Hepatocyte (in vitro differentiated cells): ENCODE measurements at regions not wholly inside any gene's neighbourhood (a gene's known extent, or its start where the extent isn't known, plus 50 kb on each side); places are given as distances from the start of the nearest gene placed in this dataset.

ENCODE experiments used
- DNase-seq: peaks from one replicate; pipeline ENCODE4 v3.0.0-alpha.2; 2016; ENCODE audit warnings: low spot score
- H2AFZ ChIP-seq: fragments of 200-600 bp; sonication (generic); 2 replicates; pipeline ENCODE4 v1.6.0; 2016; ENCODE audit warnings: antibody characterized with exemption, mild to moderate bottlenecking
- H3K27ac ChIP-seq: fragments of 200-600 bp; sonication (generic); 2 replicates; pipeline ENCODE4 v1.5.1; 2016; ENCODE audit warnings: mild to moderate bottlenecking
- H3K27me3 ChIP-seq: fragments of 200-600 bp; sonication (generic); 2 replicates; pipeline ENCODE4 v1.6.1; 2016
- H3K36me3 ChIP-seq: fragments of 200-600 bp; sonication (generic); replicated peaks from 2 replicates; pipeline ENCODE4 v1.5.1; 2016; ENCODE audit warnings: low read depth; ENCODE audit not compliant: insufficient read depth
- H3K4me1 ChIP-seq: fragments of 200-600 bp; sonication (generic); 2 replicates; pipeline ENCODE4 v1.5.1; 2016; ENCODE audit warnings: mild to moderate bottlenecking, moderate library complexity; ENCODE audit not compliant: insufficient read depth
- H3K4me2 ChIP-seq: fragments of 200-600 bp; sonication (generic); 2 replicates; pipeline ENCODE4 v1.6.0; 2016
- H3K4me3 ChIP-seq: fragments of 200-600 bp; sonication (generic); 2 replicates; pipeline ENCODE4 v1.5.1; 2016; ENCODE audit warnings: mild to moderate bottlenecking
- H3K79me2 ChIP-seq: fragments of 200-600 bp; sonication (generic); 2 replicates; pipeline ENCODE4 v1.6.0; 2017; ENCODE audit warnings: mild to moderate bottlenecking
- H3K9me2 ChIP-seq: fragments of 200-600 bp; sonication (generic); replicated peaks from 2 replicates; pipeline ENCODE4 v1.6.0; 2017; ENCODE audit warnings: mild to moderate bottlenecking; ENCODE audit not compliant: insufficient read depth
- H3K9me3 ChIP-seq: fragments of 200-600 bp; sonication (generic); 2 replicates; pipeline ENCODE4 v1.5.1; 2016; ENCODE audit warnings: low read depth, mild to moderate bottlenecking
- H4K20me1 ChIP-seq: fragments of 200-600 bp; sonication (generic); 2 replicates; pipeline ENCODE4 v1.6.0; 2016; ENCODE audit warnings: mild to moderate bottlenecking; ENCODE audit not compliant: insufficient read depth, poor library complexity, severe bottlenecking
- EZH2 ChIP-seq: fragments of 200-600 bp; sonication (generic); IDR thresholded peaks from 2 replicates; pipeline ENCODE4 v1.6.1; 2016; ENCODE audit warnings: antibody characterized with exemption, mild to moderate bottlenecking, borderline replicate concordance
- EZH2phosphoT487 ChIP-seq: fragments of 200-600 bp; sonication (generic); IDR thresholded peaks from one replicate; pipeline ENCODE4 v1.6.1; 2018; ENCODE audit warnings: antibody characterized with exemption, mild to moderate bottlenecking, low read depth, moderate library complexity; ENCODE audit not compliant: unreplicated experiment, severe bottlenecking
- WGBS: methylation state at CpG from one replicate; pipeline ENCODE4 v1.1.6; 2016; ENCODE audit warnings: low lambda C conversion rate; ENCODE audit errors: missing lambda C conversion rate; 5-methylcytosine and 5-hydroxymethylcytosine counted together
- TF ChIP-seq, protein P1 (sequence below): fragments of 200-600 bp; sonication (generic); IDR thresholded peaks from 2 replicates; pipeline ENCODE4 v1.5.1; 2016; ENCODE audit warnings: antibody characterized with exemption, mild to moderate bottlenecking; ENCODE audit not compliant: poor library complexity

DNA sequence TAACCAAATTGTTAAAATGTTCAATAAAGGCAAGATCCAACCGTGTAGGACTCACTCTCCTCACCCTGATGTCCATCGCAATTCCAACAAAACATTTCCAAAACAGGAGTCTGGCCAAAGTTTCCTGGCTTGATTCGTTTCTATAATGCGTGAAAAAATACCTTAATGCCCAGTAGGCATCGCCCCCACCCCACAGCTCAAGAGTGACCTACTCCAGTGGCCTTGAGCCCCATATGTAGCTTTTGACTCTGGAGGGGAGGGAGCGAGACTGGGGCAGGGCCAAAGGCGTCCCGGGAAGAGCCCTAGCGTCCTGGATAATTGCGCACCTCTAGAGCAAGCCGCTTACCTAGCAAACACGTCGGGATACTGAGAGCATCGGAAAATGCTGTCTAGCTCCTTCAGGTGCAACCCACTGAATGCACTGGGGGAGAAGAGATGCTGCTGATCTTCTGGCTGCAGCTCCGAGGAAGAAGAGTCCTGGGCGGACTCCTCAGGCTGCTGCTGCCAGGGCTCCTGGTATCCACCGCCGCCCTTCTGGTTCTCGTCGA, 55.6 kb upstream of the NKAP start:
- Histone ChIP-seq H3K36me3 (no peaks in the 10 kb centered on the region), H3K4me1 (no peaks in the 10 kb centered on the region), H3K4me2 (no peak overlapping the region), H3K9me2 (no peaks in the 10 kb centered on the region), H4K20me1 (no peaks in the 10 kb centered on the region), H3K79me2 (no peaks in the 10 kb centered on the region), H2AFZ (no peak overlapping the region), H3K27ac (no peak overlapping the region), H3K4me3 (no peak overlapping the region), H3K9me3 (no peaks in the 10 kb centered on the region), H3K27me3 (peaks cover 78% of the 10 kb centered on the region)
- no peak for DNase-seq
- TF ChIP-seq EZH2phosphoT487, result no peak
- TF ChIP-seq, protein P1, sequence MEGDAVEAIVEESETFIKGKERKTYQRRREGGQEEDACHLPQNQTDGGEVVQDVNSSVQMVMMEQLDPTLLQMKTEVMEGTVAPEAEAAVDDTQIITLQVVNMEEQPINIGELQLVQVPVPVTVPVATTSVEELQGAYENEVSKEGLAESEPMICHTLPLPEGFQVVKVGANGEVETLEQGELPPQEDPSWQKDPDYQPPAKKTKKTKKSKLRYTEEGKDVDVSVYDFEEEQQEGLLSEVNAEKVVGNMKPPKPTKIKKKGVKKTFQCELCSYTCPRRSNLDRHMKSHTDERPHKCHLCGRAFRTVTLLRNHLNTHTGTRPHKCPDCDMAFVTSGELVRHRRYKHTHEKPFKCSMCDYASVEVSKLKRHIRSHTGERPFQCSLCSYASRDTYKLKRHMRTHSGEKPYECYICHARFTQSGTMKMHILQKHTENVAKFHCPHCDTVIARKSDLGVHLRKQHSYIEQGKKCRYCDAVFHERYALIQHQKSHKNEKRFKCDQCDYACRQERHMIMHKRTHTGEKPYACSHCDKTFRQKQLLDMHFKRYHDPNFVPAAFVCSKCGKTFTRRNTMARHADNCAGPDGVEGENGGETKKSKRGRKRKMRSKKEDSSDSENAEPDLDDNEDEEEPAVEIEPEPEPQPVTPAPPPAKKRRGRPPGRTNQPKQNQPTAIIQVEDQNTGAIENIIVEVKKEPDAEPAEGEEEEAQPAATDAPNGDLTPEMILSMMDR, result no peak
- peak; percentile 39 for TF ChIP-seq EZH2
- WGBS, result 45% methylated on average over 20 of the region's 20 CpGs

GRCh38 chrX:119997570-119997969, 54.0 kb upstream of the NKAP start:
- no peak overlapping the region for H3K4me3 ChIP-seq
- H3K9me2 ChIP-seq, result no peaks in the 10 kb centered on the region
- H3K36me3 ChIP-seq, result no peaks in the 10 kb centered on the region
- H3K4me2 ChIP-seq, result no peak overlapping the region
- peaks cover 77% of the 10 kb centered on the region for H3K27me3 ChIP-seq
- 52% methylated on average over 4 of the region's 4 CpGs for WGBS
- H3K9me3 ChIP-seq, result no peaks in the 10 kb centered on the region
- no peak overlapping the region for H2AFZ ChIP-seq
- no peaks in the 10 kb centered on the region for H3K4me1 ChIP-seq
- no peaks in the 10 kb centered on the region for H3K79me2 ChIP-seq
- no peak overlapping the region for H3K27ac ChIP-seq
- no peaks in the 10 kb centered on the region for H4K20me1 ChIP-seq
- TF ChIP-seq EZH2phosphoT487 (no peak), EZH2 (no peak)
- TF ChIP-seq, protein P1, result no peak
- DNase-seq, result no peak

GRCh38 chrX:119996600-119997524, 53.3 kb upstream of the NKAP start:
- Histone ChIP-seq H3K36me3 (no peaks in the 10 kb centered on the region), H4K20me1 (no peaks in the 10 kb centered on the region), H3K4me2 (no peak overlapping the region), H2AFZ (no peak overlapping the region), H3K4me1 (no peaks in the 10 kb centered on the region), H3K27ac (no peak overlapping the region), H3K9me3 (no peaks in the 10 kb centered on the region), H3K79me2 (no peaks in the 10 kb centered on the region), H3K27me3 (peaks cover 78% of the 10 kb centered on the region), H3K4me3 (no peak overlapping the region), H3K9me2 (no peaks in the 10 kb centered on the region)
- TF ChIP-seq EZH2phosphoT487 (no peak), EZH2 (peak; percentile 43)
- TF ChIP-seq, protein P1, result no peak
- DNase-seq, result no peak
- WGBS, result 47% methylated on average over 13 of the region's 13 CpGs
